ENCODE measurements at regions not wholly inside any gene's neighbourhood (a gene's known extent, or its start where the extent isn't known, plus 50 kb on each side); places are given as distances from the start of the nearest gene placed in this dataset.

- no peak for TF ChIP-seq CTCF (IDR thresholded peaks at IDR 0.05)
- TF ChIP-seq POLR2A (IDR thresholded peaks at IDR 0.05): no peak
- no peak for TF ChIP-seq POLR2AphosphoS5 (IDR thresholded peaks at IDR 0.05; ENCODE audit: insufficient read depth in 1 of 2, low read depth in 1 of 2)
Observed at GRCh38 chr4:130640592-130640991, 1544.6 kb downstream of the C4orf33 start.

Data from vagina (tissue), 2 donors.